ENCODE measurements at regions not wholly inside any gene's neighbourhood (a gene's known extent, or its start where the extent isn't known, plus 50 kb on each side); places are given as distances from the start of the nearest gene placed in this dataset.

- DNase-seq = peak; percentile 60 to 62
Observed at GRCh38 chr9:117487555-117488175, 72.8 kb upstream of the ASTN2 start.

- DNase-seq = no peak
Observed at GRCh38 chr9:117486426-117486825, 71.6 kb upstream of the ASTN2 start.

- DNase-seq = no peak
Observed at GRCh38 chr9:117485176-117485575, 70.3 kb upstream of the ASTN2 start.

- no peak for DNase-seq
Observed at GRCh38 chr9:117480729-117481128, 65.9 kb upstream of the ASTN2 start.

- no peak for DNase-seq
Observed at GRCh38 chr9:117480253-117480652, 65.4 kb upstream of the ASTN2 start.

GRCh38 chr9:117473293-117473692 is 58.4 kb upstream of the ASTN2 start:
- DNase-seq = no peak

GRCh38 chr9:117470902-117471301 is 56.0 kb upstream of the ASTN2 start:
- no peak for DNase-seq

- no peak for DNase-seq
Observed at GRCh38 chr9:117470455-117470854, 55.6 kb upstream of the ASTN2 start.

- DNase-seq = no peak
Observed at GRCh38 chr9:117466111-117466510, 51.3 kb upstream of the ASTN2 start.

GRCh38 chr9:117465706-117466105 is 50.8 kb upstream of the ASTN2 start:
- DNase-seq = no peak

GRCh38 chr9:117464941-117465616 is 50.2 kb upstream of the ASTN2 start:
- no peak for DNase-seq
